ENCODE measurements at regions not wholly inside any gene's neighbourhood (a gene's known extent, or its start where the extent isn't known, plus 50 kb on each side); places are given as distances from the start of the nearest gene placed in this dataset.
"Not testable (repeated sequence)": the region's sequence is repeated elsewhere in the genome, so short reads cannot be mapped to it uniquely, and the experiment has no call there.

- in situ Hi-C loops (cut with HindIII; ENCODE audit: low sequenced_read_pairs): no loop called here
- no peak for DNase-seq (ENCODE audit: low read depth, low spot score)
- TF ChIP-seq CTCF (IDR thresholded peaks at IDR 0.05; ENCODE audit: low read depth, low read length): no peak
- no peak overlapping the region for H3K4me3 ChIP-seq (ENCODE audit: low read depth, low read length)
Observed at GRCh38 chr2:184057910-184058309, 540.4 kb upstream of the ZNF804A start.

GRCh38 chr2:184060268-184060667, 538.1 kb upstream of the ZNF804A start:
- DNase-seq (ENCODE audit: low read depth, low spot score); in situ Hi-C loops (cut with HindIII; ENCODE audit: low sequenced_read_pairs); H3K4me3 ChIP-seq (ENCODE audit: low read depth, low read length): not testable (repeated sequence)

- no peak overlapping the region for H3K4me3 ChIP-seq (ENCODE audit: low read depth, low read length)
- DNase-seq (ENCODE audit: low read depth, low spot score): no peak
- in situ Hi-C loops (cut with HindIII; ENCODE audit: low sequenced_read_pairs): no loop called here
- no peak for TF ChIP-seq CTCF (IDR thresholded peaks at IDR 0.05; ENCODE audit: low read depth, low read length)
Observed at GRCh38 chr2:184067502-184067901, 530.8 kb upstream of the ZNF804A start.

GRCh38 chr2:184072470-184072869, 525.9 kb upstream of the ZNF804A start:
- in situ Hi-C loops (cut with HindIII; ENCODE audit: low sequenced_read_pairs): no loop called here
- TF ChIP-seq CTCF (IDR thresholded peaks at IDR 0.05; ENCODE audit: low read depth, low read length): no peak
- H3K4me3 ChIP-seq (ENCODE audit: low read depth, low read length): no peak overlapping the region
- no peak for DNase-seq (ENCODE audit: low read depth, low spot score)

GRCh38 chr2:184078496-184078895, 519.8 kb upstream of the ZNF804A start:
- in situ Hi-C loops (cut with HindIII; ENCODE audit: low sequenced_read_pairs): no loop called here
- H3K4me3 ChIP-seq (ENCODE audit: low read depth, low read length): no peak overlapping the region
- TF ChIP-seq CTCF (IDR thresholded peaks at IDR 0.05; ENCODE audit: low read depth, low read length): no peak
- DNase-seq (ENCODE audit: low read depth, low spot score): no peak

- H3K4me3 ChIP-seq (ENCODE audit: low read depth, low read length): no peak overlapping the region
- in situ Hi-C loops (cut with HindIII; ENCODE audit: low sequenced_read_pairs): no loop called here
- no peak for TF ChIP-seq CTCF (IDR thresholded peaks at IDR 0.05; ENCODE audit: low read depth, low read length)
- no peak for DNase-seq (ENCODE audit: low read depth, low spot score)
Observed at GRCh38 chr2:184091456-184091855, 506.9 kb upstream of the ZNF804A start.

GRCh38 chr2:184113696-184114403, 484.5 kb upstream of the ZNF804A start:
- no peak for TF ChIP-seq CTCF (IDR thresholded peaks at IDR 0.05; ENCODE audit: low read depth, low read length)
- in situ Hi-C loops (cut with HindIII; ENCODE audit: low sequenced_read_pairs): no loop called here
- H3K4me3 ChIP-seq (ENCODE audit: low read depth, low read length): no peak overlapping the region
- peak; percentile 2 for DNase-seq (ENCODE audit: low read depth, low spot score)
